Testis (tissue), 2 donors: ENCODE measurements at regions not wholly inside any gene's neighbourhood (a gene's known extent, or its start where the extent isn't known, plus 50 kb on each side); places are given as distances from the start of the nearest gene placed in this dataset.

Source experiments
- CTCF ChIP-seq, 3 experiments: fragments of 450-650 bp in 2 of 3; fragments of 200-600 bp in 1 of 3; sonication (generic) in 1 of 3; IDR thresholded peaks; one replicate each; pipeline ENCODE4 v1.5.1; 2016 to 2019; ENCODE audit warnings: antibody characterized with exemption in 3 of 3, mild to moderate bottlenecking in 2 of 3, moderate library complexity in 1 of 3
- POLR2A ChIP-seq: fragments of 450-650 bp; IDR thresholded peaks from one replicate; pipeline ENCODE4 v1.6.1; 2017; ENCODE audit warnings: antibody characterized with exemption, mild to moderate bottlenecking, moderate library complexity

GRCh38 chr11:26842478-26843282, 120.8 kb upstream of the SLC5A12 start:
- TF ChIP-seq CTCF (IDR thresholded peaks at IDR 0.05) = no peak
- TF ChIP-seq POLR2A = no peak
